ENCODE measurements at regions not wholly inside any gene's neighbourhood (a gene's known extent, or its start where the extent isn't known, plus 50 kb on each side); places are given as distances from the start of the nearest gene placed in this dataset.

GRCh38 chr7:125648543-125648942 lies 718.9 kb upstream of the POT1 start:
- no peak for TF ChIP-seq CTCF (conservative IDR thresholded peaks at IDR 0.05 in 1 of 2, IDR thresholded peaks at IDR 0.05 in 1 of 2; ENCODE audit: low read depth in 1 of 2, low read length in 2 of 2)
- no peak for TF ChIP-seq EZH2 (IDR thresholded peaks at IDR 0.05; ENCODE audit: low read length, missing control alignments)

Measured in fibroblast of lung (primary cell).